BE2C (cell line): ENCODE measurements at regions not wholly inside any gene's neighbourhood (a gene's known extent, or its start where the extent isn't known, plus 50 kb on each side); places are given as distances from the start of the nearest gene placed in this dataset.

Experiments
- DNase-seq: peaks from one replicate; pipeline ENCODE4 v3.0.0-alpha.2; 2020
- H3K27me3 ChIP-seq: fragments of 250-450 bp; sonication (Bioruptor Pico); 2 replicates; pipeline ENCODE4 v1.5.1; 2020; ENCODE audit warnings: mild to moderate bottlenecking
- H3K36me3 ChIP-seq: fragments of 250-450 bp; sonication (Bioruptor Pico); 2 replicates; pipeline ENCODE4 v1.5.1; 2020; ENCODE audit warnings: mild to moderate bottlenecking
- H3K4me1 ChIP-seq: fragments of 250-450 bp; sonication (Bioruptor Pico); 2 replicates; pipeline ENCODE4 v1.5.1; 2020
- H3K4me3 ChIP-seq: 2 replicates; pipeline ENCODE4 v1.5.1; 2011; ENCODE audit warnings: low read depth, low read length
- H3K9me3 ChIP-seq: fragments of 250-450 bp; sonication (Bioruptor Pico); 2 replicates; pipeline ENCODE4 v1.5.1; 2020
- CTCF ChIP-seq: IDR thresholded peaks from 2 replicates; pipeline ENCODE4 v1.5.1; 2012; ENCODE audit warnings: mild to moderate bottlenecking, low read depth, low read length

- Histone ChIP-seq H3K27me3 (no peaks in the 10 kb centered on the region), H3K9me3 (no peaks in the 10 kb centered on the region), H3K36me3 (no peaks in the 10 kb centered on the region), H3K4me3 (no peak overlapping the region), H3K4me1 (no peaks in the 10 kb centered on the region)
- no peak for TF ChIP-seq CTCF
- DNase-seq, result no peak
These were observed 102.6 kb upstream of the CTBP2 start for GRCh38 chr10:125262920-125263319.

- H3K9me3 ChIP-seq, result no peaks in the 10 kb centered on the region
- TF ChIP-seq CTCF, result no peak
- no peak overlapping the region for H3K4me3 ChIP-seq
- H3K4me1 ChIP-seq, result no peaks in the 10 kb centered on the region
- no peak for DNase-seq
- H3K36me3 ChIP-seq, result no peaks in the 10 kb centered on the region
- H3K27me3 ChIP-seq, result no peaks in the 10 kb centered on the region
These were observed 102.0 kb upstream of the CTBP2 start for GRCh38 chr10:125262409-125262808.

GRCh38 chr10:125261491-125262186 lies 101.3 kb upstream of the CTBP2 start:
- H3K27me3 ChIP-seq, result no peaks in the 10 kb centered on the region
- DNase-seq, result no peak
- no peaks in the 10 kb centered on the region for H3K9me3 ChIP-seq
- no peak for TF ChIP-seq CTCF
- H3K4me3 ChIP-seq, result no peak overlapping the region
- H3K4me1 ChIP-seq, result no peaks in the 10 kb centered on the region
- H3K36me3 ChIP-seq, result no peaks in the 10 kb centered on the region

- H3K9me3 ChIP-seq, result no peaks in the 10 kb centered on the region
- TF ChIP-seq CTCF, result no peak
- H3K36me3 ChIP-seq, result no peaks in the 10 kb centered on the region
- H3K4me3 ChIP-seq, result no peak overlapping the region
- no peaks in the 10 kb centered on the region for H3K4me1 ChIP-seq
- H3K27me3 ChIP-seq, result no peaks in the 10 kb centered on the region
- no peak for DNase-seq
These were observed 99.9 kb upstream of the CTBP2 start for GRCh38 chr10:125260260-125260659.

- Histone ChIP-seq H3K4me3 (no peak overlapping the region), H3K36me3 (no peaks in the 10 kb centered on the region), H3K4me1 (no peaks in the 10 kb centered on the region), H3K27me3 (no peaks in the 10 kb centered on the region), H3K9me3 (no peaks in the 10 kb centered on the region)
- DNase-seq, result no peak
- TF ChIP-seq CTCF, result no peak
These were observed 99.3 kb upstream of the CTBP2 start for GRCh38 chr10:125259651-125260050.

GRCh38 chr10:125258676-125259075 lies 98.3 kb upstream of the CTBP2 start:
- Histone ChIP-seq H3K27me3 (no peaks in the 10 kb centered on the region), H3K4me1 (no peaks in the 10 kb centered on the region), H3K9me3 (no peaks in the 10 kb centered on the region), H3K4me3 (no peak overlapping the region), H3K36me3 (no peaks in the 10 kb centered on the region)
- TF ChIP-seq CTCF, result no peak
- DNase-seq, result no peak
